Liver (tissue), 3 donors: ENCODE measurements at regions not wholly inside any gene's neighbourhood (a gene's known extent, or its start where the extent isn't known, plus 50 kb on each side); places are given as distances from the start of the nearest gene placed in this dataset.

Source experiments
- EGR1 ChIP-seq, 2 donors: IDR thresholded peaks; 2 replicates each; pipeline ENCODE4 v1.6.1; 2016 to 2018; ENCODE audit warnings: antibody characterized with exemption in 2 of 2, low read depth in 2 of 2
- FOXA1 ChIP-seq: IDR thresholded peaks from 2 replicates; pipeline ENCODE4 v1.6.1; 2016; ENCODE audit warnings: antibody characterized with exemption
- JUND ChIP-seq, 2 donors: IDR thresholded peaks; 2 replicates each; pipeline ENCODE4 v1.6.1; 2016; ENCODE audit warnings: antibody characterized with exemption in 2 of 2
- MAX ChIP-seq: IDR thresholded peaks from 2 replicates; pipeline ENCODE4 v1.6.1; 2016; ENCODE audit warnings: antibody characterized with exemption
- NR2F2 ChIP-seq: IDR thresholded peaks from 2 replicates; pipeline ENCODE4 v1.6.1; 2016; ENCODE audit warnings: antibody characterized with exemption
- RAD21 ChIP-seq, 2 donors: IDR thresholded peaks; 2 replicates each; pipeline ENCODE4 v1.6.1; 2016; ENCODE audit warnings: antibody characterized with exemption in 2 of 2, mild to moderate bottlenecking in 2 of 2
- REST ChIP-seq: IDR thresholded peaks from 2 replicates; pipeline ENCODE4 v1.6.1; 2016; ENCODE audit warnings: antibody characterized with exemption, mild to moderate bottlenecking
- YY1 ChIP-seq: IDR thresholded peaks from 2 replicates; pipeline ENCODE4 v1.6.1; 2016; ENCODE audit warnings: antibody characterized with exemption, mild to moderate bottlenecking
- TF ChIP-seq, protein P1 (sequence below): fragments of 150-350 bp; IDR thresholded peaks from 2 replicates; pipeline ENCODE4 v1.5.1; 2017; ENCODE audit warnings: improper control_type of control experiment, low read depth, low read length; ENCODE audit not compliant: missing input control
- donor health status: healthy.
- donor health status: healthy.

DNA sequence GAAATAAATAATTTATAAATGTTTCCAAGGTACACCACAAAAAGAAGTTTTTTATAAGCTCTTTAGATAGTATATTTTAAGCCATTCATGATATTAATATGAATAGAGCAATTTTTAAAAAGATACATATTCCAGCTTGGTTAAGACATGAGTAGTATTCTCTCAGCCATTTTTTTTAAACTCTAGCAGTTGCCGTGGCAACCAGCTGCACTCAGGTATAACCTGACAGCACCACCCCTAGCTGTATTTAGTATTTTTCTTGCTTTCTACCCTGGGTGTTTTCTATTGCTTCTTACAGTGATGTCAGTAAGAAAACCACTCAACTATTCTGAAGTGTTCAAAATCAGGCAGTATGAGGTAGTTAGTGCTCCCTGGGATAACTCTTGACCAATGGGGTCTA is 496.3 kb upstream of the CNTN3 start:
- TF ChIP-seq EGR1 (IDR thresholded peaks at IDR 0.05; ENCODE audit: low read depth in 2 of 2), result no peak
- TF ChIP-seq, protein P1, sequence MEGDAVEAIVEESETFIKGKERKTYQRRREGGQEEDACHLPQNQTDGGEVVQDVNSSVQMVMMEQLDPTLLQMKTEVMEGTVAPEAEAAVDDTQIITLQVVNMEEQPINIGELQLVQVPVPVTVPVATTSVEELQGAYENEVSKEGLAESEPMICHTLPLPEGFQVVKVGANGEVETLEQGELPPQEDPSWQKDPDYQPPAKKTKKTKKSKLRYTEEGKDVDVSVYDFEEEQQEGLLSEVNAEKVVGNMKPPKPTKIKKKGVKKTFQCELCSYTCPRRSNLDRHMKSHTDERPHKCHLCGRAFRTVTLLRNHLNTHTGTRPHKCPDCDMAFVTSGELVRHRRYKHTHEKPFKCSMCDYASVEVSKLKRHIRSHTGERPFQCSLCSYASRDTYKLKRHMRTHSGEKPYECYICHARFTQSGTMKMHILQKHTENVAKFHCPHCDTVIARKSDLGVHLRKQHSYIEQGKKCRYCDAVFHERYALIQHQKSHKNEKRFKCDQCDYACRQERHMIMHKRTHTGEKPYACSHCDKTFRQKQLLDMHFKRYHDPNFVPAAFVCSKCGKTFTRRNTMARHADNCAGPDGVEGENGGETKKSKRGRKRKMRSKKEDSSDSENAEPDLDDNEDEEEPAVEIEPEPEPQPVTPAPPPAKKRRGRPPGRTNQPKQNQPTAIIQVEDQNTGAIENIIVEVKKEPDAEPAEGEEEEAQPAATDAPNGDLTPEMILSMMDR, result no peak
- TF ChIP-seq JUND (IDR thresholded peaks at IDR 0.05), result no peak
- no peak for TF ChIP-seq FOXA1
- no peak for TF ChIP-seq MAX
- TF ChIP-seq REST, result no peak
- TF ChIP-seq YY1, result no peak
- TF ChIP-seq NR2F2, result no peak
- TF ChIP-seq RAD21 (IDR thresholded peaks at IDR 0.05), result no peak
